Keratinocyte (primary cell): ENCODE measurements at regions not wholly inside any gene's neighbourhood (a gene's known extent, or its start where the extent isn't known, plus 50 kb on each side); places are given as distances from the start of the nearest gene placed in this dataset.
"Not testable (repeated sequence)": the region's sequence is repeated elsewhere in the genome, so short reads cannot be mapped to it uniquely, and the experiment has no call there.

Experiments
- DNase-seq: peaks from one replicate; pipeline ENCODE4 v3.0.0-alpha.2; 2011; ENCODE audit warnings: low read depth, missing footprints, low spot score
- FAIRE-seq: peaks from 2 replicates; lab custom pipeline; 2011; peaks lifted over from hg19 to GRCh38; lab: Jason Lieb, UNC
- H2AFZ ChIP-seq: 2 replicates; pipeline ENCODE4 v1.6.0; 2012; ENCODE audit warnings: low read length, control low read depth, inconsistent platforms; ENCODE audit not compliant: control insufficient read depth
- H3K27ac ChIP-seq: 2 replicates; pipeline ENCODE4 v1.5.1; 2011; ENCODE audit warnings: low read length; ENCODE audit not compliant: control insufficient read depth, insufficient read depth
- H3K27me3 ChIP-seq: 3 replicates; pipeline ENCODE4 v1.6.0; 2011; ENCODE audit warnings: low read length; ENCODE audit not compliant: control insufficient read depth, insufficient read depth; ENCODE audit errors: extremely low read depth
- H3K36me3 ChIP-seq, 2 experiments: 2 replicates in 1 of 2; 3 replicates in 1 of 2; pipeline ENCODE4 v1.5.1; 2011; ENCODE audit warnings: low read length in 2 of 2, mild to moderate bottlenecking in 1 of 2; ENCODE audit not compliant: control insufficient read depth in 2 of 2, insufficient read depth in 2 of 2; ENCODE audit errors: extremely low read depth in 1 of 2
- H3K4me1 ChIP-seq: 3 replicates; pipeline ENCODE4 v1.5.1; 2011; ENCODE audit warnings: low read length; ENCODE audit not compliant: control insufficient read depth, insufficient read depth; ENCODE audit errors: extremely low read depth
- H3K4me2 ChIP-seq: 3 replicates; pipeline ENCODE4 v1.6.0; 2011; ENCODE audit warnings: low read depth, low read length; ENCODE audit not compliant: control insufficient read depth, insufficient read depth; ENCODE audit errors: extremely low read depth
- H3K4me3 ChIP-seq, 3 experiments: fragments of 200-600 bp in 1 of 3; sonication (generic) in 1 of 3; 2 replicates in 2 of 3; 3 replicates in 1 of 3; pipeline ENCODE4 v1.5.1; 2011 to 2016; ENCODE audit warnings: low read length in 3 of 3, mild to moderate bottlenecking in 3 of 3, control low read depth in 2 of 3, inconsistent platforms in 1 of 3, low read depth in 1 of 3, mixed read lengths in 1 of 3, mixed run types in 1 of 3, moderate library complexity in 1 of 3; ENCODE audit not compliant: control insufficient read depth in 2 of 3, insufficient read depth in 2 of 3; ENCODE audit errors: extremely low read depth in 1 of 3
- H3K79me2 ChIP-seq: 2 replicates; pipeline ENCODE4 v1.6.0; 2012; ENCODE audit warnings: low read length; ENCODE audit not compliant: control insufficient read depth, insufficient read depth
- H3K9ac ChIP-seq: 3 replicates; pipeline ENCODE4 v1.6.0; 2011; ENCODE audit warnings: low read length; ENCODE audit not compliant: control insufficient read depth, insufficient read depth; ENCODE audit errors: extremely low read depth
- H3K9me1 ChIP-seq: 3 replicates; pipeline ENCODE4 v1.6.0; 2011; ENCODE audit warnings: low read length; ENCODE audit not compliant: control insufficient read depth, insufficient read depth; ENCODE audit errors: extremely low read depth
- H3K9me3 ChIP-seq: 2 replicates; pipeline ENCODE4 v1.5.1; 2012; ENCODE audit warnings: low read depth, low read length; ENCODE audit not compliant: control insufficient read depth
- H4K20me1 ChIP-seq: 3 replicates; pipeline ENCODE4 v1.6.0; 2011; ENCODE audit warnings: low read length; ENCODE audit not compliant: control insufficient read depth, insufficient read depth; ENCODE audit errors: extremely low read depth
- CTCF ChIP-seq, 3 experiments: IDR thresholded peaks in 1 of 3; conservative IDR thresholded peaks in 1 of 3; optimal IDR thresholded peaks in 1 of 3; 2 replicates in 2 of 3; 3 replicates in 1 of 3; pipeline versions ENCODE3 to v1.5.1; 2011; ENCODE audit warnings: low read length in 3 of 3, mild to moderate bottlenecking in 3 of 3, moderate library complexity in 2 of 3, control low read depth in 1 of 3, inconsistent platforms in 1 of 3; ENCODE audit not compliant: insufficient read depth in 2 of 3; ENCODE audit errors: extremely low read depth in 1 of 3
- EZH2 ChIP-seq: IDR thresholded peaks from one replicate; pipeline ENCODE4 v1.6.1; 2012; ENCODE audit warnings: inconsistent platforms, mild to moderate bottlenecking, low read length, moderate library complexity
- dilution Hi-C: fragments of 300-500 bp; cut with MboI; formaldehyde crosslinking; loops from one replicate; pipeline ENCODE4 v1.7.0; 2020; ENCODE audit warnings: low sequenced_read_pairs; ENCODE audit not compliant: extremely low pct_ligation_motif_present

- Histone ChIP-seq H3K4me2 (no peak overlapping the region), H3K36me3 (no peaks in the 10 kb centered on the region), H3K4me3 (no peak overlapping the region), H3K9me3 (no peaks in the 10 kb centered on the region), H3K4me1 (peaks cover 3% of the 10 kb centered on the region), H2AFZ (no peak overlapping the region), H3K27me3 (no peaks in the 10 kb centered on the region), H4K20me1 (no peaks in the 10 kb centered on the region), H3K9ac (no peak overlapping the region), H3K27ac (no peak overlapping the region), H3K79me2 (no peaks in the 10 kb centered on the region), H3K9me1 (no peaks in the 10 kb centered on the region)
- dilution Hi-C loops = no loop called here
- DNase-seq (no peak), FAIRE-seq (no peak)
- TF ChIP-seq EZH2 (no peak), CTCF (optimal IDR thresholded peaks at IDR 0.05 in 1 of 3, IDR thresholded peaks at IDR 0.05 in 1 of 3, conservative IDR thresholded peaks at IDR 0.05 in 1 of 3; ENCODE audit: extremely low read depth in 1 of 3, insufficient read depth in 2 of 3, low read length in 3 of 3) (no peak)
These were observed 177.6 kb downstream of the C12orf75 start for GRCh38 chr12:105508096-105508495.

- TF ChIP-seq EZH2 (no peak), CTCF (optimal IDR thresholded peaks at IDR 0.05 in 1 of 3, IDR thresholded peaks at IDR 0.05 in 1 of 3, conservative IDR thresholded peaks at IDR 0.05 in 1 of 3; ENCODE audit: extremely low read depth in 1 of 3, insufficient read depth in 2 of 3, low read length in 3 of 3) (no peak)
- Histone ChIP-seq H3K79me2 (no peaks in the 10 kb centered on the region), H3K4me1 (peaks cover 3% of the 10 kb centered on the region), H3K27me3 (no peaks in the 10 kb centered on the region), H3K4me3 (no peak overlapping the region), H3K9ac (no peak overlapping the region), H3K4me2 (no peak overlapping the region), H3K9me1 (no peaks in the 10 kb centered on the region), H3K27ac (no peak overlapping the region), H3K36me3 (no peaks in the 10 kb centered on the region), H3K9me3 (no peaks in the 10 kb centered on the region), H4K20me1 (no peaks in the 10 kb centered on the region), H2AFZ (no peak overlapping the region)
- FAIRE-seq = no peak
- no peak for DNase-seq
- dilution Hi-C loops = no loop called here
These were observed 180.0 kb downstream of the C12orf75 start for GRCh38 chr12:105510526-105510925.

GRCh38 chr12:105512861-105513260 lies 182.4 kb downstream of the C12orf75 start:
- dilution Hi-C loops, H3K9me1 ChIP-seq, H4K20me1 ChIP-seq, H3K79me2 ChIP-seq, H3K27me3 ChIP-seq, DNase-seq, H3K36me3 ChIP-seq, H3K27ac ChIP-seq, H3K4me1 ChIP-seq, H3K9ac ChIP-seq, H2AFZ ChIP-seq, H3K4me2 ChIP-seq, H3K4me3 ChIP-seq, H3K9me3 ChIP-seq: not testable (repeated sequence)
- peak; percentile 13 for FAIRE-seq
